ENCODE measurements at regions not wholly inside any gene's neighbourhood (a gene's known extent, or its start where the extent isn't known, plus 50 kb on each side); places are given as distances from the start of the nearest gene placed in this dataset.

DNA sequence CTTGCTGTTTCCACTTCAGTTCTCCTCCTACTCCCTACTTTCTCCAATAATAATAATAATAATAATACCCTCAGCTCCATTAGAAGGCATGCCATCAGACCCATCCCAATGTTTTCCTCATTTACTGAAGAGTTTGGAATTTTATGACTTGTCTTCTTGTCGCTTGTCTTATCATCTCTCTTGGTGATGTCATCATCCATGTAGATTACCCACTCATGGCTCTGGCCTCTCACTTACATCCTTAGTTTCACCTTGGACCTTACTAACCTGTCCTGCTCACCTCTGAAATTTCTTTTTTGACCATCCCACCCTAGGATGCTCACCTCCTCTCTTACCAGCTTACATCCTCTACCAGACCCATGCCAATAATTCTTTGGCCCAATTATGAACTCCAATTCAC, 329.3 kb downstream of the ACTL7B start:
- no peak overlapping the region for H2BK20ac ChIP-seq (ENCODE audit: low read depth, low read length, poor library complexity, severe bottlenecking)
- no peak overlapping the region for H2BK5ac ChIP-seq (ENCODE audit: insufficient read length, low read length)
- H3K14ac ChIP-seq (ENCODE audit: insufficient read depth, low read length) = no peak overlapping the region
- H3K4me2 ChIP-seq (ENCODE audit: insufficient read depth, insufficient read length, low read length) = no peak overlapping the region
- H3K27me3 ChIP-seq (ENCODE audit: insufficient read depth, low read length) = no peaks in the 10 kb centered on the region
- no peaks in the 10 kb centered on the region for H3K9me3 ChIP-seq (ENCODE audit: control insufficient read depth, low read depth, low read length)
- H4K20me1 ChIP-seq (ENCODE audit: control insufficient read depth, insufficient read depth, insufficient read length) = no peaks in the 10 kb centered on the region
- H3K79me2 ChIP-seq (ENCODE audit: insufficient read depth, low read length) = no peaks in the 10 kb centered on the region
- H3K18ac ChIP-seq (ENCODE audit: insufficient read length, low read depth, low read length) = no peak overlapping the region
- H2BK15ac ChIP-seq (ENCODE audit: low read depth, low read length) = no peak overlapping the region
- no peak overlapping the region for H2AFZ ChIP-seq (ENCODE audit: low read length)
- H2BK12ac ChIP-seq (ENCODE audit: insufficient read length, low read depth, low read length) = no peak overlapping the region
- H3K9ac ChIP-seq (ENCODE audit: extremely low read depth, insufficient read length, low read length) = no peak overlapping the region
- H3K79me1 ChIP-seq (ENCODE audit: insufficient read depth, low read depth, low read length, poor library complexity, severe bottlenecking) = no peaks in the 10 kb centered on the region
- TF ChIP-seq CTCF (conservative IDR thresholded peaks at IDR 0.05) = no peak
- H3K56ac ChIP-seq (ENCODE audit: insufficient read length, low read depth, low read length) = no peak overlapping the region
- no CpG with 5 or more reads among the region's 1 CpG for WGBS (ENCODE audit: extremely low coverage, insufficient read length, low lambda C conversion rate)
- H3K4ac ChIP-seq (ENCODE audit: low read depth, low read length) = no peak overlapping the region
- H3K4me1 ChIP-seq (ENCODE audit: insufficient read depth, low read length) = no peaks in the 10 kb centered on the region
- no peak overlapping the region for H3T11ph ChIP-seq (ENCODE audit: low read length)
- no peak overlapping the region for H2BK120ac ChIP-seq (ENCODE audit: low read depth, low read length, poor library complexity, severe bottlenecking)
- Mint-ChIP-seq H3K36me3 (ENCODE audit: insufficient read depth in 1 of 3, low read depth in 3 of 3) (no peaks in the 10 kb centered on the region), H3K4me3 (no peak overlapping the region), H3K27me3 (ENCODE audit: low read depth) (no peaks in the 10 kb centered on the region; the same call in 1 of the 2 replicates), H3K27ac (no peak overlapping the region), H3K9me3 (no peaks in the 10 kb centered on the region; a peak in 1 of 5 replicates), H3K4me1 (no peaks in the 10 kb centered on the region)
- H4K8ac ChIP-seq (replicated peaks; ENCODE audit: insufficient read length, low read depth, low read length) = no peak overlapping the region
- no peak overlapping the region for H2AK5ac ChIP-seq (ENCODE audit: insufficient read length, low read length)
- no peaks in the 10 kb centered on the region for H3K23me2 ChIP-seq (ENCODE audit: insufficient read length, low read depth, low read length, poor library complexity, severe bottlenecking)
- no peak overlapping the region for H3K27ac ChIP-seq (ENCODE audit: insufficient read length, low read depth, low read length)
- H3K23ac ChIP-seq (ENCODE audit: insufficient read length, low read depth, low read length) = no peak overlapping the region
- no peak overlapping the region for H4K91ac ChIP-seq (ENCODE audit: insufficient read length, low read depth, low read length)
- H4K5ac ChIP-seq (ENCODE audit: insufficient read length, low read depth, low read length) = no peak overlapping the region
- no peak for DNase-seq
